GM12878 (cell line): ENCODE measurements at regions not wholly inside any gene's neighbourhood (a gene's known extent, or its start where the extent isn't known, plus 50 kb on each side); places are given as distances from the start of the nearest gene placed in this dataset.

Experiments
- ATAC-seq: fragments of 200-7000 bp; cut with Tn5 transposase; 3 replicates; pipeline ENCODE4 v1.9.1; 2020; ENCODE audit warnings: mild to moderate bottlenecking, moderate library complexity
- BruUV-seq: library from RNA; stranded (reverse); fragments of 400-500 nt; replicated peaks from 2 replicates; lab custom pipeline; 2021; lab: Mats Ljungman, UMichigan
- CTCF ChIA-PET: fragments of 300-600 bp; sonication (Branson Sonifier 250); formaldehyde crosslinking; extraction: SDS; loops from one replicate; lab custom pipeline; 2021; ENCODE audit warnings: inconsistent platforms; lab: Yijun Ruan, JAX
- POLR2A ChIA-PET: fragments of 350-600 bp; formaldehyde crosslinking; extraction: SDS; loops from one replicate; lab custom pipeline; 2021; ENCODE audit warnings: inconsistent platforms; lab: Charles Lee
- RAD21 ChIA-PET: fragments of 300-600 bp; sonication (Branson Sonifier 250); formaldehyde crosslinking; loops from one replicate; lab custom pipeline; 2023; ENCODE audit warnings: antibody characterized with exemption; ENCODE audit not compliant: unreplicated experiment; lab: Charles Lee
- SMC1A ChIA-PET: fragments of 300-600 bp; sonication (Branson Sonifier 250); formaldehyde crosslinking; loops from one replicate; lab custom pipeline; 2023; ENCODE audit not compliant: unreplicated experiment, uncharacterized antibody; lab: Charles Lee
- DNase-seq: peaks from one replicate; pipeline ENCODE4 v3.0.0-alpha.2; 2011; ENCODE audit warnings: low read depth, low spot score
- FAIRE-seq: peaks from 3 replicates; lab custom pipeline; 2011; peaks lifted over from hg19 to GRCh38; lab: Jason Lieb, UNC
- H2AFZ ChIP-seq: 2 replicates; pipeline ENCODE4 v1.6.0; 2011; ENCODE audit warnings: low read depth, low read length, control low read depth; ENCODE audit not compliant: control insufficient read depth
- H3K27ac ChIP-seq: 2 replicates; pipeline ENCODE4 v1.5.1; 2011; ENCODE audit warnings: control low read depth; ENCODE audit not compliant: control insufficient read depth, insufficient read depth
- H3K27me3 ChIP-seq, 2 experiments: replicated peaks in 1 of 2; 2 replicates each; pipeline versions ENCODE4 v1.6.0 to v1.6.1; 2011; ENCODE audit warnings: low read length in 1 of 2; ENCODE audit not compliant: control insufficient read depth in 2 of 2, insufficient read depth in 2 of 2
- H3K36me3 ChIP-seq, 2 experiments: 2 replicates each; pipeline ENCODE4 v1.5.1; 2011; ENCODE audit warnings: low read length in 1 of 2; ENCODE audit not compliant: control insufficient read depth in 2 of 2, insufficient read depth in 2 of 2
- H3K4me1 ChIP-seq: 2 replicates; pipeline ENCODE4 v1.6.1; 2011; ENCODE audit warnings: mild to moderate bottlenecking, low read length, moderate library complexity, mixed read lengths; ENCODE audit not compliant: control insufficient read depth, insufficient read depth
- H3K4me2 ChIP-seq: 2 replicates; pipeline ENCODE4 v1.6.0; 2011; ENCODE audit warnings: control low read depth; ENCODE audit not compliant: control insufficient read depth, insufficient read depth
- H3K4me3 ChIP-seq: fragments of 200-600 bp; sonication (generic); 2 replicates; pipeline ENCODE4 v1.5.1; 2016
- H3K79me2 ChIP-seq: 2 replicates; pipeline ENCODE4 v1.6.0; 2011; ENCODE audit warnings: low read length; ENCODE audit not compliant: control insufficient read depth, insufficient read depth
- H3K9ac ChIP-seq: 2 replicates; pipeline ENCODE4 v1.8.0; 2011; ENCODE audit warnings: low read length, control low read depth, mixed read lengths; ENCODE audit not compliant: control insufficient read depth, insufficient read depth
- H3K9me3 ChIP-seq: replicated peaks from 3 replicates; pipeline ENCODE4 v1.5.1; 2011; ENCODE audit warnings: mild to moderate bottlenecking, low read length; ENCODE audit not compliant: control insufficient read depth, insufficient read depth
- H4K20me1 ChIP-seq: 2 replicates; pipeline ENCODE4 v1.6.0; 2011; ENCODE audit not compliant: control insufficient read depth, insufficient read depth
- CBFB ChIP-seq: IDR thresholded peaks from 2 replicates; pipeline ENCODE4 v1.6.1; 2016; ENCODE audit warnings: antibody characterized with exemption, low read depth
- EP300 ChIP-seq, 2 experiments: fragments of 150-350 bp in 1 of 2; IDR thresholded peaks; 2 replicates each; pipeline ENCODE4 v1.6.1; 2011 to 2012; ENCODE audit warnings: low read depth in 2 of 2, low read length in 2 of 2, borderline replicate concordance in 1 of 2, improper control_type of control experiment in 1 of 2, inconsistent platforms in 1 of 2; ENCODE audit not compliant: control insufficient read depth in 1 of 2
- ESRRA ChIP-seq: IDR thresholded peaks from 2 replicates; pipeline ENCODE4 v1.6.1; 2012; ENCODE audit warnings: mild to moderate bottlenecking, low read length, improper control_type of control experiment
- FOXK2 ChIP-seq: fragments of 450-650 bp; IDR thresholded peaks from 2 replicates; pipeline ENCODE4 v1.6.1; 2017; ENCODE audit warnings: mild to moderate bottlenecking, moderate library complexity
- FOXM1 ChIP-seq: IDR thresholded peaks from 2 replicates; pipeline ENCODE4 v1.6.1; 2012; ENCODE audit warnings: low read depth, mild to moderate bottlenecking, inconsistent platforms, low read length, moderate library complexity
- HDAC6 ChIP-seq: fragments of 200-600 bp; sonication (generic); IDR thresholded peaks from one replicate; pipeline ENCODE4 v1.8.0; 2017; ENCODE audit warnings: antibody characterized with exemption; ENCODE audit not compliant: unreplicated experiment
- KLF5 ChIP-seq: fragments of 450-650 bp; IDR thresholded peaks from 2 replicates; pipeline ENCODE4 v1.6.1; 2014; ENCODE audit warnings: mild to moderate bottlenecking; ENCODE audit not compliant: partially characterized antibody
- MAX ChIP-seq: IDR thresholded peaks from 2 replicates; pipeline ENCODE4 v1.6.1; 2012; ENCODE audit warnings: low read depth, low read length, improper control_type of control experiment
- MYC ChIP-seq: IDR thresholded peaks from 2 replicates; pipeline ENCODE4 v1.6.1; 2011; ENCODE audit warnings: mild to moderate bottlenecking, low read length, moderate library complexity, inconsistent platforms; ENCODE audit not compliant: insufficient read depth, insufficient replicate concordance, insufficient read length, severe bottlenecking
- POLR2AphosphoS2 ChIP-seq: IDR thresholded peaks from 2 replicates; pipeline ENCODE4 v1.6.1; 2011; ENCODE audit warnings: low read depth, mild to moderate bottlenecking, low read length, improper control_type of control experiment, moderate library complexity
- RAD51 ChIP-seq: fragments of 450-650 bp; IDR thresholded peaks from 2 replicates; pipeline ENCODE4 v1.6.1; 2016; ENCODE audit warnings: moderate library complexity, mild to moderate bottlenecking, inconsistent platforms
- RCOR1 ChIP-seq: conservative IDR thresholded peaks from 2 replicates; pipeline ENCODE4 v1.6.1; 2012; ENCODE audit warnings: low read depth, low read length, improper control_type of control experiment
- SMARCA5 ChIP-seq: fragments of 450-650 bp; IDR thresholded peaks from 2 replicates; pipeline ENCODE4 v1.6.1; 2017; ENCODE audit warnings: mild to moderate bottlenecking
- TBL1XR1 ChIP-seq: IDR thresholded peaks from 2 replicates; pipeline ENCODE4 v1.6.1; 2012; ENCODE audit warnings: low read depth, low read length, improper control_type of control experiment
- TCF7 ChIP-seq: IDR thresholded peaks from 2 replicates; pipeline ENCODE4 v1.6.1; 2014; ENCODE audit warnings: antibody characterized with exemption, borderline replicate concordance
- WGBS: methylation state at CpG from one replicate; pipeline ENCODE4 v1.1.6; 2016; ENCODE audit warnings: low lambda C conversion rate; ENCODE audit not compliant: insufficient replicate concordance, insufficient coverage; ENCODE audit errors: missing lambda C conversion rate; 5-methylcytosine and 5-hydroxymethylcytosine counted together
- in situ Hi-C: fragments of 300-500 bp; cut with MboI; formaldehyde crosslinking; loops from 9 replicates; pipeline ENCODE4 v1.14.3; 2018; ENCODE audit warnings: mixed read lengths
- intact Hi-C: fragments of 100-400 bp; cut with micrococcal nuclease; formaldehyde crosslinking; loops from one replicate; pipeline ENCODE4 v1.14.2; 2022; ENCODE audit not compliant: unreplicated experiment
- TF ChIP-seq, protein P1 (sequence below): IDR thresholded peaks from 2 replicates; pipeline ENCODE4 v1.6.1; 2012; ENCODE audit warnings: mild to moderate bottlenecking, low read depth, low read length
- TF ChIP-seq, protein P2 (sequence below): fragments of 450-650 bp; IDR thresholded peaks from 2 replicates; pipeline ENCODE4 v1.6.1; 2016; ENCODE audit warnings: mild to moderate bottlenecking
- TF ChIP-seq, protein P3 (sequence below): fragments of 450-650 bp; IDR thresholded peaks from 2 replicates; pipeline ENCODE4 v1.6.1; 2017; ENCODE audit warnings: low read depth, mild to moderate bottlenecking, moderate library complexity

DNA sequence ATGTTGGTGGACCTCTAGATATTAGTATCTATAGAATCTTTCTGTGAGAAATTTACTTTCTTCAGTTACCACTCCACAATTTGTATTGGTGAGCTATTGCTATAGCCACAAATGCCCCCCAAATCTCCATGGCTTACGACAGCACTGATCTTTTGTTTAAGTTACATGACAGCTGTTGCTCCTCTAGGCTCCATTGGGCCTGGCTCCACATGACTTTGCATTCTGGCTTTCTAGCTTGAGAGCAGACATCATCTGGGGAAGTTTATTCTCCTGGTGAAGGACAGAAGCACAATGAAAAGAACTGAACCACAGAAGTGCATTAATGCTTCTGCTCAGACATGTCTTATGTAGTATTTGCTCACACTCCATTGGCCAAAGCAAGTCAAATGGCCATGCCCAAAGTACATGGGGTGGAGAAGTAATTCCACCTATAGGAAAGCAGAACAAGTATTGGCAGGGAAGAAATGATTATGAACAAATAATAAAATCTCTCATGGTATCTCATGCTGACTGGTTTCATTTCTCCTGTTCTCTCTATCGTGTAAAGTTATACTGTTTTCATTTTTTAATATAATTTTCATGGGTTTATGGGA is 126.6 kb upstream of the FAM9C start:
- FAIRE-seq (no peak), ATAC-seq (no peak), DNase-seq (no peak)
- no peak overlapping the region for H3K9ac ChIP-seq
- no peaks in the 10 kb centered on the region for H4K20me1 ChIP-seq
- no peak overlapping the region for H3K4me3 ChIP-seq
- no peak overlapping the region for H2AFZ ChIP-seq
- SMC1A ChIA-PET = no interaction called here
- in situ Hi-C loops = no loop called here
- POLR2A ChIA-PET = no interaction called here
- H3K9me3 ChIP-seq = peaks cover 2% of the 10 kb centered on the region; the same call in 1 of the 3 replicates
- no peaks in the 10 kb centered on the region for H3K36me3 ChIP-seq
- H3K79me2 ChIP-seq = no peaks in the 10 kb centered on the region
- no peaks in the 10 kb centered on the region for H3K27me3 ChIP-seq
- no TSS peak for BruUV-seq
- no peak overlapping the region for H3K4me2 ChIP-seq
- H3K27ac ChIP-seq = no peak overlapping the region
- CTCF ChIA-PET = interaction anchor here (0.6 to 1.2 kb wide), 2 partner anchors 24 to 83 kb away, joined by 3 to 4 read pairs; no protein-coding TSS in a partner anchor
- 44% methylated on average over 2 of the region's 2 CpGs for WGBS
- H3K4me1 ChIP-seq = peaks cover 8% of the 10 kb centered on the region
- RAD21 ChIA-PET = interaction anchor here (1.3 kb wide), 1 partner anchor 94 kb away, joined by 3 read pairs; no protein-coding TSS in a partner anchor
- intact Hi-C loops = no loop called here
- TF ChIP-seq, protein P1, sequence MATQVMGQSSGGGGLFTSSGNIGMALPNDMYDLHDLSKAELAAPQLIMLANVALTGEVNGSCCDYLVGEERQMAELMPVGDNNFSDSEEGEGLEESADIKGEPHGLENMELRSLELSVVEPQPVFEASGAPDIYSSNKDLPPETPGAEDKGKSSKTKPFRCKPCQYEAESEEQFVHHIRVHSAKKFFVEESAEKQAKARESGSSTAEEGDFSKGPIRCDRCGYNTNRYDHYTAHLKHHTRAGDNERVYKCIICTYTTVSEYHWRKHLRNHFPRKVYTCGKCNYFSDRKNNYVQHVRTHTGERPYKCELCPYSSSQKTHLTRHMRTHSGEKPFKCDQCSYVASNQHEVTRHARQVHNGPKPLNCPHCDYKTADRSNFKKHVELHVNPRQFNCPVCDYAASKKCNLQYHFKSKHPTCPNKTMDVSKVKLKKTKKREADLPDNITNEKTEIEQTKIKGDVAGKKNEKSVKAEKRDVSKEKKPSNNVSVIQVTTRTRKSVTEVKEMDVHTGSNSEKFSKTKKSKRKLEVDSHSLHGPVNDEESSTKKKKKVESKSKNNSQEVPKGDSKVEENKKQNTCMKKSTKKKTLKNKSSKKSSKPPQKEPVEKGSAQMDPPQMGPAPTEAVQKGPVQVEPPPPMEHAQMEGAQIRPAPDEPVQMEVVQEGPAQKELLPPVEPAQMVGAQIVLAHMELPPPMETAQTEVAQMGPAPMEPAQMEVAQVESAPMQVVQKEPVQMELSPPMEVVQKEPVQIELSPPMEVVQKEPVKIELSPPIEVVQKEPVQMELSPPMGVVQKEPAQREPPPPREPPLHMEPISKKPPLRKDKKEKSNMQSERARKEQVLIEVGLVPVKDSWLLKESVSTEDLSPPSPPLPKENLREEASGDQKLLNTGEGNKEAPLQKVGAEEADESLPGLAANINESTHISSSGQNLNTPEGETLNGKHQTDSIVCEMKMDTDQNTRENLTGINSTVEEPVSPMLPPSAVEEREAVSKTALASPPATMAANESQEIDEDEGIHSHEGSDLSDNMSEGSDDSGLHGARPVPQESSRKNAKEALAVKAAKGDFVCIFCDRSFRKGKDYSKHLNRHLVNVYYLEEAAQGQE = no peak
- TF ChIP-seq POLR2AphosphoS2 (no peak), MYC (no peak), MAX (no peak), EP300 (IDR thresholded peaks at IDR 0.05; ENCODE audit: borderline replicate concordance in 1 of 2, control insufficient read depth in 1 of 2, low read depth in 2 of 2, low read length in 2 of 2) (no peak), TBL1XR1 (no peak), TCF7 (no peak), FOXM1 (no peak), HDAC6 (no peak), FOXK2 (no peak), RCOR1 (no peak), ESRRA (no peak), KLF5 (no peak), RAD51 (no peak), SMARCA5 (no peak), CBFB (no peak)
- TF ChIP-seq, protein P2, sequence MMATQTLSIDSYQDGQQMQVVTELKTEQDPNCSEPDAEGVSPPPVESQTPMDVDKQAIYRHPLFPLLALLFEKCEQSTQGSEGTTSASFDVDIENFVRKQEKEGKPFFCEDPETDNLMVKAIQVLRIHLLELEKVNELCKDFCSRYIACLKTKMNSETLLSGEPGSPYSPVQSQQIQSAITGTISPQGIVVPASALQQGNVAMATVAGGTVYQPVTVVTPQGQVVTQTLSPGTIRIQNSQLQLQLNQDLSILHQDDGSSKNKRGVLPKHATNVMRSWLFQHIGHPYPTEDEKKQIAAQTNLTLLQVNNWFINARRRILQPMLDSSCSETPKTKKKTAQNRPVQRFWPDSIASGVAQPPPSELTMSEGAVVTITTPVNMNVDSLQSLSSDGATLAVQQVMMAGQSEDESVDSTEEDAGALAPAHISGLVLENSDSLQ = no peak
- TF ChIP-seq, protein P3, sequence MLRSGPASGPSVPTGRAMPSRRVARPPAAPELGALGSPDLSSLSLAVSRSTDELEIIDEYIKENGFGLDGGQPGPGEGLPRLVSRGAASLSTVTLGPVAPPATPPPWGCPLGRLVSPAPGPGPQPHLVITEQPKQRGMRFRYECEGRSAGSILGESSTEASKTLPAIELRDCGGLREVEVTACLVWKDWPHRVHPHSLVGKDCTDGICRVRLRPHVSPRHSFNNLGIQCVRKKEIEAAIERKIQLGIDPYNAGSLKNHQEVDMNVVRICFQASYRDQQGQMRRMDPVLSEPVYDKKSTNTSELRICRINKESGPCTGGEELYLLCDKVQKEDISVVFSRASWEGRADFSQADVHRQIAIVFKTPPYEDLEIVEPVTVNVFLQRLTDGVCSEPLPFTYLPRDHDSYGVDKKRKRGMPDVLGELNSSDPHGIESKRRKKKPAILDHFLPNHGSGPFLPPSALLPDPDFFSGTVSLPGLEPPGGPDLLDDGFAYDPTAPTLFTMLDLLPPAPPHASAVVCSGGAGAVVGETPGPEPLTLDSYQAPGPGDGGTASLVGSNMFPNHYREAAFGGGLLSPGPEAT = no peak
